Natural killer cell (primary cell): ENCODE measurements at regions not wholly inside any gene's neighbourhood (a gene's known extent, or its start where the extent isn't known, plus 50 kb on each side); places are given as distances from the start of the nearest gene placed in this dataset.

ENCODE experiments used
- ATAC-seq, 3 donors: fragments of 150-1000 bp in 2 of 3; fragments of 200-7000 bp in 1 of 3; cut with Tn5 transposase; 1 replicate in 1 of 3; 2 replicates in 2 of 3; pipeline ENCODE4 v1.10.0; 2021; ENCODE audit warnings: mild to moderate bottlenecking in 2 of 3, moderate library complexity in 2 of 3
- DNase-seq, 2 donors: peaks; one replicate each; pipeline versions ENCODE4 v3.0.0 to v3.0.0-alpha.2; 2013 to 2021; ENCODE audit warnings: mixed read lengths in 1 of 2
- H3K27ac ChIP-seq: one replicate; pipeline ENCODE4 v1.5.1; 2013; ENCODE audit warnings: mild to moderate bottlenecking, low read length
- H3K27me3 ChIP-seq: one replicate; pipeline ENCODE4 v1.6.1; 2013; ENCODE audit warnings: low read length; ENCODE audit not compliant: control insufficient read depth, insufficient read depth
- H3K36me3 ChIP-seq: one replicate; pipeline ENCODE4 v1.6.1; 2013; ENCODE audit warnings: low read length; ENCODE audit not compliant: control insufficient read depth, insufficient read depth
- H3K4me1 ChIP-seq: one replicate; pipeline ENCODE4 v1.6.1; 2013; ENCODE audit warnings: low read length; ENCODE audit not compliant: control insufficient read depth, insufficient read depth
- H3K4me3 ChIP-seq: one replicate; pipeline ENCODE4 v1.5.1; 2013; ENCODE audit warnings: low read length
- H3K9me3 ChIP-seq: one replicate; pipeline ENCODE4 v1.6.1; 2013; ENCODE audit warnings: low read length; ENCODE audit not compliant: control insufficient read depth, insufficient read depth
- H3K27ac Mint-ChIP-seq, 2 donors: one replicate each; pipeline ENCODE4 v1.8.0; 2022; ENCODE audit warnings: mild to moderate bottlenecking in 2 of 2, mixed read lengths in 2 of 2, moderate library complexity in 1 of 2
- H3K27me3 Mint-ChIP-seq, 2 donors: one replicate each; pipeline ENCODE4 v1.8.0; 2022; ENCODE audit warnings: low read depth in 2 of 2, mixed read lengths in 2 of 2
- H3K36me3 Mint-ChIP-seq: one replicate; pipeline ENCODE4 v1.8.0; 2022; ENCODE audit warnings: mixed read lengths
- H3K4me1 Mint-ChIP-seq, 2 donors: one replicate each; pipeline ENCODE4 v1.8.0; 2022; ENCODE audit warnings: mixed read lengths in 2 of 2
- H3K4me3 Mint-ChIP-seq: one replicate; pipeline ENCODE4 v1.8.0; 2022; ENCODE audit warnings: mild to moderate bottlenecking, moderate library complexity, mixed read lengths
- H3K9me3 Mint-ChIP-seq, 2 donors: one replicate each; pipeline ENCODE4 v1.8.0; 2022; ENCODE audit warnings: mixed read lengths in 2 of 2
- CTCF ChIP-seq: fragments of 200-600 bp; IDR thresholded peaks from one replicate; pipeline ENCODE4 v1.8.0; 2022; ENCODE audit warnings: antibody characterized with exemption
- WGBS: methylation state at CpG from one replicate; pipeline ENCODE4 v1.1.7; 2013; ENCODE audit warnings: missing lambda C conversion rate; ENCODE audit not compliant: insufficient coverage; 5-methylcytosine and 5-hydroxymethylcytosine counted together
- intact Hi-C: fragments of 100-400 bp; cut with micrococcal nuclease; formaldehyde crosslinking; loops from one replicate; pipeline ENCODE4 v1.14.2; 2022

GRCh38 chr6:43914272-43915147, 144.5 kb downstream of the VEGFA start:
- Histone ChIP-seq H3K4me1 (no peaks in the 10 kb centered on the region), H3K9me3 (no peaks in the 10 kb centered on the region), H3K27ac (no peak overlapping the region), H3K4me3 (no peak overlapping the region), H3K36me3 (no peaks in the 10 kb centered on the region), H3K27me3 (peaks cover 4% of the 10 kb centered on the region)
- Mint-ChIP-seq H3K27me3 (peaks cover 17 to 22% of the 10 kb centered on the region in 2 donors), H3K4me3 (no peak overlapping the region), H3K27ac (no peak overlapping the region), H3K9me3 (no peaks in the 10 kb centered on the region), H3K36me3 (no peaks in the 10 kb centered on the region), H3K4me1 (no peaks in the 10 kb centered on the region)
- WGBS, result 82% methylated on average over 11 of the region's 11 CpGs
- DNase-seq, result no peak
- TF ChIP-seq CTCF, result no peak
- intact Hi-C loops, result no loop called here
- no peak for ATAC-seq

GRCh38 chr6:43913375-43914271, 143.6 kb downstream of the VEGFA start:
- no peak for DNase-seq
- H3K36me3 Mint-ChIP-seq, result no peaks in the 10 kb centered on the region
- WGBS, result 75% methylated on average over 2 of the region's 4 CpGs
- H3K4me3 Mint-ChIP-seq, result no peak overlapping the region
- peaks cover 11 to 13% of the 10 kb centered on the region in 2 donors for H3K27me3 Mint-ChIP-seq
- Histone ChIP-seq H3K27me3 (peaks cover 4% of the 10 kb centered on the region), H3K4me1 (no peaks in the 10 kb centered on the region), H3K36me3 (no peaks in the 10 kb centered on the region), H3K4me3 (no peak overlapping the region), H3K9me3 (no peaks in the 10 kb centered on the region), H3K27ac (no peak overlapping the region)
- TF ChIP-seq CTCF, result no peak
- no peaks in the 10 kb centered on the region for H3K4me1 Mint-ChIP-seq
- ATAC-seq, result no peak
- intact Hi-C loops, result no loop called here
- no peak overlapping the region for H3K27ac Mint-ChIP-seq
- no peaks in the 10 kb centered on the region for H3K9me3 Mint-ChIP-seq

- Mint-ChIP-seq H3K4me3 (no peak overlapping the region), H3K4me1 (no peaks in the 10 kb centered on the region), H3K27ac (no peak overlapping the region), H3K36me3 (no peaks in the 10 kb centered on the region), H3K9me3 (no peaks in the 10 kb centered on the region), H3K27me3 (peaks cover 5 to 10% of the 10 kb centered on the region in 2 donors)
- 84% methylated on average over 14 of the region's 14 CpGs for WGBS
- Histone ChIP-seq H3K27ac (no peak overlapping the region), H3K4me3 (no peak overlapping the region), H3K4me1 (no peaks in the 10 kb centered on the region), H3K9me3 (no peaks in the 10 kb centered on the region), H3K27me3 (peaks cover 2% of the 10 kb centered on the region), H3K36me3 (no peaks in the 10 kb centered on the region)
- DNase-seq (no peak), ATAC-seq (no peak)
- no peak for TF ChIP-seq CTCF
- intact Hi-C loops, result no loop called here
Measured at GRCh38 chr6:43912598-43913371, 142.8 kb downstream of the VEGFA start.
